Hypothalamus (tissue), 51 donors: ENCODE measurements at regions not wholly inside any gene's neighbourhood (a gene's known extent, or its start where the extent isn't known, plus 50 kb on each side); places are given as distances from the start of the nearest gene placed in this dataset.

Source experiments
- DNase-seq, 51 donors: peaks; one replicate each; lab custom pipeline; 2025; lab: John Stamatoyannopoulos, UW

DNA sequence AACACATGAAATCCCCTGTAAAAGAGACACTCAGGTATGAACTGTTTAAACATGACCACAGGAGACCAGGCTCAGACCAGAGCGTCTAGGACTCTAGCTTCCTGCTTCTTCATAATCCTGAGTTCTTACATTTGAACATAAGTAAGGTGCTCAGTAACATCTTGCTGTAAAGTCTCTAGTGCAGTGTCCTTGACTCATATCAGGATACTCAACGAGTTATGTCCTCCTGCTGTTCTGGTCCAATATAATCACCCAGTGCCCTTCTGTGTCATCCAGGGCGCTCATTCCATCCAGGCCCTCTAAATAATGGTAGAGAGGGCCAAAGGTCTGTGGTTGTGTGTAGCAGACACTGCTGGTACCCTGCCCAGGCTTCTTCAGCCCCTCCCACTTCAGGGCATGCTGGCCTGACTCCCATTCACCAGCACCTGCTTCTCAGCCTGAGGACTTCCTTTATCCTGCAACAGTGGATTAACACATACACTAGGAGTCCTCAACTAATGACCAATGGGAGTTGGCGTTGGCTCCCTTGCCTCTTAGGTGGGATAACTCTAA is 66.8 kb upstream of the MOCS1 start:
- no peak for DNase-seq

DNA sequence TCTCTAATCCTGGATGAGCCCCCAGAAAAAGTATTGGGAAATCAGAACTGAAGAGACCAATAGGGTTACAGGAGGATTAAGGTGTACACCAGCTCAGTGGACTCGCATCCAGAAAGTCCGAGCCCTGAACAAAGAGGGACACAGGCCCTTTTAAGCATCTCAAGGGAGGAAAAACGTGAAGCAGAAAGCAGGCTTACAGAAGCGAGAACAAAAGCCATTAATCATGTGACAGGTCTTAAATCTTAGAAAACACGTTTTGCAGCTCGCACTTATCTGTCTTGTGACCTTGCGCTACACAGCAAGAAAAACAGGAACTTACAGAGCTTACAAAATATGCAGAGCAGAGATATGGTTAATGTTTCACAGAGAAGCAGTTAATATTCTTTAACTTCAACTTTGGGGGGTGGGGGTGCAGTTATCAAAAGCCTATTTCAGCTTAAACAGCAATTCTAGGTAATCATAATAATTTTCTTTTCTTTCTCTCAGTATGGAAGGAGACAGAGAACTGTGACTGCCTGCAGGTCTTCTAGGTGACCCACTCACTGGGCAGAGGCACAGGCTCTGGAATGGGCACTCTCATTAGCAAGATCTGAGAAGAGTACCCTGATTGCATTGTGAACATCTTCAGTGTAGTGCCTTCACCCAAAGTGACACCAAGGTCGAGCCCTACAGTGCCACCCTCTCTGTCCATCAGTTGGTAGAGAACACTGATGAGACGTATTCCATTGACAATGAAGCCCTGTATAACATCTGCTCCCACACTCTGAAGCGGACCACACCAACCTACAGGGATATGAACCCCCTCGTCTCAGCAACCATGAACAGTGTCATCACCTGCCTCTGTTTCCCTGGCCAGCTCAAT is 65.0 kb upstream of the MOCS1 start:
- DNase-seq: no peak

DNA sequence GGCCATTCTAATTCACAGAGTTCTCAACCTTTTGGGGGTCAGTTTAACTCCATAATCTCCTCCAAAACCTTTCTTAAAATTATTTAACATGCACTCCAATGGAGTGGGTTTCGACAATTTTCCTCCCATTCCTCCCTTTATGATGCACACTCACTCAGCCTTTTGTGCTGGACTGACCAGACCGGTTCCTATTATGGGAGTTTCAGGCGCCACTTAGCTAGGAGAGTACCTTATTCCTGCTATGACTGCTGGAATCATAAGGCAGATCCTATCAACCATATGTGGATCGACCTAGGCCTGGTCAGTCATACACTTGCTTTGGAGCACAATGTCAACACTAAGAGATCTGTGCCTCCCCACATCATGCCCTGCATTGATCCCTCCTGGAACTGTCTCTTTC is 63.9 kb upstream of the MOCS1 start:
- DNase-seq: no peak

DNA sequence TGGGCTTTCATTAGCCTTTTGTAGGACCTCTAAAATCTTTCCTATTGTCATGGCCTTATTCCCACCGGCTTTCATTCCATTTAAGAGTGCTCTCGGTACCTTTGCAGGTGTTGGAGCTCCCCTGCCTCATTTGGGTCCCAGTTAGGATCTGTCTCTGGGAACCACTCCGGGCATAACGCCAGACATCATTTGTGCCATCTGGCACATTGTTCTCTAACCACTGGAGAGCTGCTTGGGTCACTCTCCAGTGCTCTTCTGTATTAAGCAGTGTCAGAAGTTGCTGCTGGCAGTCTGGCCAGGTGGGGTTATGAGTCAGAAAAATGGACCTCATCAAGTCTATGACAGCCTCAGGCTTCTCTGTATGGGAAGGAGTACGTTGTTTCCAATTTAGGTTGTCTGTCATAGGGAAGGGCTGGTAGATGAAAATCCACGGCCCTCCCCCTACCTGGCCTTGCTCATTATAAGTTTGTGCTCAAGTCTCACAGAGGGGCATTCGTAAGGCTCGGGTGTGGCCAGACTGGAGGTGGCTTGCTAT is 62.9 kb upstream of the MOCS1 start:
- no peak for DNase-seq

DNA sequence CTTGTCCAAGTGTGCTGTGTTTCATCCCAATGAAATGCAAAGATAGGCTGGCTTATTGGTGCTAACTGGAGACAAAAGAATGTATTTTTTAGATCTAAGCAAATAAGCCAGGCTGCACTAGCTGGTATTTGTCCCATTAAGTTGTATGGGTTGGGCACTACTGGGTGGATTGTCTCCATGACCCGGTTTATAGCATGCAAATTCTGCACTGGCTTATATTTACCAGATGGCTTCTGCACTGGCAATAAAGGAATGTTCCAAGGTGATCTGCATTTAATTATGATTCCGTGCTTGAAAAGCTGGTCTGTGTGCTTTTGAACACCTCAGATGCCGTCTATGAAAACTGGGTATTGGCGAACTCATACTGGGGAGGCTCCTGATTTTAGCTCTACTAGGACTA is 61.4 kb upstream of the MOCS1 start:
- no peak for DNase-seq

DNA sequence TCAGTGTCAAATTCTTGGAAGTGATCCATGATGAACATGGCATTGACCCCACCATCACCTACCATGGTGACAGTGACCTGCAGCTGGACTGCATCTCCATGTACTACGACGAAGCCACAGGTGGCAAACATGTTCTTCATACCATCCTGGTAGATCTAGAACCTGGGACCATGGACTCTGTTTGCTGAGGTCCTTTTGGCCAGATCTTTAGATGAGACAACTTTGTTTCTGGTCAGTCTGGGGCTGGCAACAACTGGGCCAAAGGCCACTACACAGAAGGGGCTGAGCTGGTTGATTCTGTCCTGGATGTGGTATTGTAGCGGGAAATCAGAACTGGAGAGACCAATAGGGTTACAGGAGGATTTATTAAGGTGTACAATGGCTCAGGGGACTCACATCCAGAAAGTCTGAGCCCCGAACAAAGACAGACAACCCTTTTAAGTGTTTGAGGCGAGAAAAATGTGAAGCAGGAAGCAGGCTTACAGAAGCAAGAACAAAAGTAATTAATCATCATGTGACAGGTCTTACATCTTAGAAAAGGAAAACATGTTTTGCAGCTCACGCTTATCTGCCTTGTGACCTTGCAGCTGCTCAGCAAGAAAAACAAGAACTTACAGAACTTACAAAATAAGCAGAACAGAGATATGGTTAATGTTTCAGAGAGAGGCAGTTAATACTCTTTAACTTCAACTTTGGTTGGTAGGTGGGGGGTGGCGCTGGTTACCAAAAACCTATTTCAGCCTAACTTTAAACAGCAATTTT is 58.8 kb upstream of the MOCS1 start:
- DNase-seq: no peak
